Left hindlimb (tissue), 1 donor: ENCODE measurements at regions not wholly inside any gene's neighbourhood (a gene's known extent, or its start where the extent isn't known, plus 50 kb on each side); places are given as distances from the start of the nearest gene placed in this dataset.
"Not testable (repeated sequence)": the region's sequence is repeated elsewhere in the genome, so short reads cannot be mapped to it uniquely, and the experiment has no call there.

Experiments used
- DNase-seq: peaks from one replicate; pipeline ENCODE4 v3.0.0-alpha.2; 2018

DNA sequence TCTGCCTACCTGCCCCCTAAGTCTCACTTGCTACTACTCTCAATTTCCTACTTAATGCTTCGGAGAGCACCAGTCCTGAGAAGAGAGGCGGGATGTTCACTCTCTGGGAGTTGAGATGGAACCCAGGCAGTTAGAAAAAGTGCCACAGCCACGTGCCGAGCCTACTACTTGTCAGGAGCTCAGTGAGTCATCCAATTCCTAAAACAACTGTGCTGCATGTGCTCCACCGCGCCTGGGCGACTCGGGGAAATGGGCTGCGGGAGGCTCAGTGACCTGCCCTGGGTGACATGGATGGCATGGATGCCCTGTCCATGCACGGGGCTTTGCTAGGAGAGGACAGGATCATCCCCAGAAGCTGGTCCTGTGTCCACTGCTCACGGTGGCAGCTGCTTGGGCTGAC lies 2884.2 kb downstream of the RPIA start:
- not testable (repeated sequence) for DNase-seq

GRCh38 chr2:91577406-91577805 lies 2885.9 kb downstream of the RPIA start:
- not testable (repeated sequence) for DNase-seq

DNA sequence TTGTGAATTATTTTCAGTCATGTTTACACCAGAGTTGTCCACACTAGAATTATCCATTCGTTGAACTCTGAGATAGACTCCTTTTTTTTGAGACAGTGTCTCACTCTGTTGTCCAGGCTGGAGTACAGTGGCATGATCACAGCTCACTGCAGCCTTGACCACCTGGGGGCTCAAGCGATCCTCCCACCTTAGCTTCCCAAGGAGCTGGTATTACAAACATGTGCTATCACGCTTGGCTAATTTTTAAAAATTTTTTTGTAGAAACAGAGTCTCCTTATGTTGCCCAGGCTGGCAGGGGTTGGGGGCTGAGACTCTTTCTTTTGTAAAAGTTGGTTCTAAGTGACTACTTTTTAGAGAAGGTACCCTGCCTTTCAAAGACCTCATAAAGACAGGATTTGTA lies 2887.2 kb downstream of the RPIA start:
- DNase-seq = not testable (repeated sequence)

GRCh38 chr2:91579555-91579954 lies 2888.1 kb downstream of the RPIA start:
- DNase-seq = not testable (repeated sequence)

DNA sequence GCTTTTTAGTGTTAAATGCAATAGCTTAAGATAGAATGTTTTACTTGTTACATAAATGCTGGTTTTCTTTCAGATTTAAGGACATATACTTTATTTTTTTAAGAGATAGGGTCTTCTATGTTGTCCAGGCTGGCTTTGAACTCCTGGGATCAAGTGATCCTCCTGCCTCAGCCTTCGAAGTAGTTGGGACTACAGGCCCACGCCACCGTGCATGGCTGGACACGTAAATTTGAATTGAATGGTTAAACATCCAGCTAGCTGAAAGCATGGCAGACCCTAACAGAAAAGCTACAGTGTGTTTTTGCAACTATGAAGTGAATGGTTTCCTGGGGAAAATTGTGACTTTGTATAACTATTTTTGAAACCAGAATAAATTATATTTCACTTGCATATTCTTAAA lies 2888.6 kb downstream of the RPIA start:
- not testable (repeated sequence) for DNase-seq

DNA sequence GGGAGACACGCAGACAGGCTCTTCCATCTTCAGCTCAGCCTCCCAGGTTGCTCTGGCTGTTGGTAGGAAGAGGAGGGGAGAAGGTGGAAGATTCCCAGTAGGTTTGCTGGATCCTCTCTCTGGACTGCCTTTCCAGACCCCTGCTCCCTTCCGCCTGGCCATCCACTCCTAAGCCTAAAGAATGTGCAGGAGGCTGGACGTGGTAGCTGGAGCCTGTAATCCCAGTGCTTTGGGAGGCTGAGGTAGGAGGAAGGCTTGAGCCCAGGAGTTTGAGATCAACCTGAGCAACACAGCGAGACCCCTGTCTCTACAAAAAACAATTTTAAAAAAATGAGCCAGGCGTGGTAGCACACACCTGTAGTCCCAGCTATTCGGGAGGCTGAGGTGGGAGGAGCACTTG lies 2895.6 kb downstream of the RPIA start:
- not testable (repeated sequence) for DNase-seq

DNA sequence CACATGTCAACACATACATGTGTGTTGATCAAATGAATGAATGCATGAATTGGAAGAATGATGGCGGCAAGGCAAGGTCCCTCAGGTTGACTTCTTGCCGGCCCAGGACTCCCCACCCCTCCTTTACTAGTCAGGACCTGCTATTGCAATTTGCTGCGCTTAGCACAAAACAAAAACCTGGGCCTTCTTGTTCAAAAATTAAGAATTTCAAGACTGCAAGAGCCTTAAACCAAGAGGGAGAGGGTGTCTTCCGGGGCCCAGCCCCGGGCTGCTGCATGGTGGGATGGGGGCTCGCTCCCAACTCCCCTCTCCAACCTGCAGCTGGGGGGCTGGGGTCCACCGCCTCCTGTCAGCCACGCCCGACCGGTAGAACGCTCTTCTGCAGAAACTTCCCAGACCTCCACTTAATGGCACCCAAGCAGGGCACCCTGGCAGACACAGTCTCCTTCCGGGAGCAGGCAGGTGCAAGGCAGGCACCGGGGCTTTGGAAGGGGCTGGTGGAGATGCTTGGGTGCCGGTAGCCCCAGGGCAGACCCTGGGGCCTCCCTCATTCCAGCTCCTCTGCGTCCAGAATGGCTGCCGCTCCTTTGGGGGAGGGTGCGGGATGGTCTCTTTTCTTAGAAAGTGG lies 2896.5 kb downstream of the RPIA start:
- not testable (repeated sequence) for DNase-seq

- not testable (repeated sequence) for DNase-seq
Measured at GRCh38 chr2:91588782-91589223, 2897.3 kb downstream of the RPIA start.

DNA sequence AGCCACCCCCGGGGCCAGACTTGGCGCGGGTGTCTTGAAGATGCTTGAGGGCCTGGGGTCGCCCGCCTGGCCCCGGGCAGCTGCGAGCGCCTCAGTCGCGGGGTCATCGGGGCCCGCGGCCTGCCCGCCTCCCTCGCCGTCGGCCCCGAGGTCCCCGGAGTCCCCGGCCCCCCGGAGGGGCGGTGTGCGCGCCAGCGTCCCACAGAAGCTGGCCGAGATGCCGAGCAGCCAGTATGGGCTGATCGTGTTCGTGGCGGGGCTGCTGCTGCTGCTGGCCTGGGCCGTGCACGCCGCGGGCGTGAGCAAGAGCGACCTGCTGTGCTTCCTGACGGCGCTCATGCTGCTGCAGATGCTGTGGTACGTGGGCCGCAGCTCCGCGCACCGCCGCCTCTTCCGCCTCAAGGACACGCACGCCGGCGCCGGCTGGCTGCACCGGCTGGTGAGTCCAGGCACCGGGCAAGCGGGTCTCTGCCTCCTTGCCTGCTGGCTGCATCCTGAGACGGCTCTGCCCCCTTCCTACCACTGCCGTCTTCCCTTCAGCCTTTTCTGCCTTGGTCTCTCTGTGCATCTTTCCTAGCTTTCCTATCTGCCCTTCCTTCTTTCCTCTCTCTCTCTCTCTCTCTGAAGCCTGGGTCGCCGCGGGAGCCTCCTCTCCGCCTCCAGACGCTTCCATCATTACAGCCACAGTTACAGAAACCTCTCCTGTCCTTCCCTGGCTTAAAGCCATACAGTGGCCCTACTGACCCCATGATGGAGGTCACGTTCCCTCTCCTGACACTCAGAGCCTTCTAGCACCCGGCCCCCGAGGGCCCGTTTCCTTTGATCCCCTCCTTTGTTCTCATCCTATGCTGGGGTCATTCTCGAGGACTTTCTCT lies 2898.2 kb downstream of the RPIA start:
- peak; percentile 30 for DNase-seq

DNA sequence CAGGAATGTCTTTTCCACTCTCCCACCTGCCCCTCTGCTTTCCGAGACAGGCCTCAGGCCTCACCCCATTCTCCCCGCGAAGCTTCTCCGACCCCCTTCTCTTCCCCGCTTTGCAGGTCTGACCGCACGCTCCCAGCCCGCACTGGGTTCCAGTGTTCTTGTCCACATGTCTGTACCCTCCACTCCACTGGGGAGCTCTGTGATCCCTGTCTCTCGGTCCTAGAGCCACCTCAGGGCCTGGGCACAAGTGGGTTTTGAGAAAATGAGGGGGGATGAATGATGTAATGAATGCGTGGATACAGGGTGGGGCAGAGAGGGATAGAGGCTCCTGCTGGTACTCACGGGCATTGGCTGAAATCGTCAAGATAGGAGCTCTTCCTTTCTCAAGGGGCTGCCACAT lies 2898.9 kb downstream of the RPIA start:
- not testable (repeated sequence) for DNase-seq

GRCh38 chr2:91591066-91591465 lies 2899.6 kb downstream of the RPIA start:
- not testable (repeated sequence) for DNase-seq

DNA sequence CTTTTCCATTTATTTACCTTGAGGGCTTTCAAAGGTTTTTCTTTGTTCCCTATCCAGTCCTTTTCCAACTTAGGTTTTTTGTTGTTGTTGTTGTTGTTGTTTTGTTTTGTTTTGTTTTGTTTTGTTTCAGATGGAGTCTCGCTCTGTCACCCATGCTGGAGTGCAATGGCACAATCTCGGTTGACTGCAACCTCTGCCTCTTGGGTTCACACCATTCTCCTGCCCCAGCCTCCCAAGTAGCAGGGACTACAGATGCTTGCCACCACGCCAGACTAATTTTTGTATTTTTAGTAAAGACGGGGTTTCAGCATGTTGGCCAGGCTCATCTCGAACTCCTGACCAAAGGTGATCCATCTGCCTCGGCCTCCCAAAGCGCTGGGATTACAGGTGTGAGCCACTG lies 2906.0 kb downstream of the RPIA start:
- DNase-seq = not testable (repeated sequence)

DNA sequence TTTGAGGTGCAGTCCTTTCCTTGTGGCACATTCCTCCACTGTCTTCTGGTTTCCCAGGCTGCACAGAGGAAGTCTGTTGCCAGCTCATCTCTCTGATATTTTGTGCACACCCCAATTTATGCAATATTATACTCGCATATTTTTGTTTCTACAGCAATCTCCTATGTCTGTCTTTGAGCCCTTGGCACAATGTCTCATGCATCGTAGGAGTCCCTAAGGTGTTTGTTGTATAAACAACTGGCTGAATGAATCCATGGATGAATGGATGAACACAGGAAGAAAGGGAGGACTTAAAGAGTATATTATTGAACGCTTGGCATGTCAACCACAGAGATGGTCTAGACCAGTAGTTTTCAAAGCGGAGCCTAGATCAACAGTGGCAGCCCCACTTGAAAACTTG lies 2907.0 kb downstream of the RPIA start:
- DNase-seq = not testable (repeated sequence)

- DNase-seq = not testable (repeated sequence)
Measured at GRCh38 chr2:91599000-91599399, 2907.5 kb downstream of the RPIA start.

- not testable (repeated sequence) for DNase-seq
Measured at GRCh38 chr2:91602860-91603259, 2911.4 kb downstream of the RPIA start.

GRCh38 chr2:91603996-91604395 lies 2912.5 kb downstream of the RPIA start:
- DNase-seq = not testable (repeated sequence)

DNA sequence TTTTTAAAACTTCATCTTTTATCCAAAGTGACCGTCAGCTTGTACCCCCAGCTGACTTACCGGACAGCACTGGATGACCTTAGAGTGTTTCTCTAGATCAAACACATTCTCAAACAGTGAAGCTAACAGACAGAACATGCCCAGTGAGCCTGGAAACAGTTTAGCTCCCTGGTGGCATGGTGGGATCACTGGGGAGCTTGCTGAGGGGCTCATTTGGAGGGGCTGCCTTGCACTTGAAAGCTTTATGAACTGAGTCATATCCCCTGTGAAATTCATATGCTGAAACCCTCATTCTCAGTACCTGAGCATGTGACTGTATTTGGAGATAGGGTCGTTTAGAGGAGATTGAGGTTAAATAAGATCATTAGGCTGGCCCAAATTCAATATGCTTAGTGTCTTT lies 2913.2 kb downstream of the RPIA start:
- DNase-seq = not testable (repeated sequence)

GRCh38 chr2:91623739-91624138 lies 2932.3 kb downstream of the RPIA start:
- DNase-seq = not testable (repeated sequence)

GRCh38 chr2:91628471-91628870 lies 2937.0 kb downstream of the RPIA start:
- DNase-seq = not testable (repeated sequence)

GRCh38 chr2:91657193-91657592 lies 2965.7 kb downstream of the RPIA start:
- DNase-seq = peak; percentile 86

DNA sequence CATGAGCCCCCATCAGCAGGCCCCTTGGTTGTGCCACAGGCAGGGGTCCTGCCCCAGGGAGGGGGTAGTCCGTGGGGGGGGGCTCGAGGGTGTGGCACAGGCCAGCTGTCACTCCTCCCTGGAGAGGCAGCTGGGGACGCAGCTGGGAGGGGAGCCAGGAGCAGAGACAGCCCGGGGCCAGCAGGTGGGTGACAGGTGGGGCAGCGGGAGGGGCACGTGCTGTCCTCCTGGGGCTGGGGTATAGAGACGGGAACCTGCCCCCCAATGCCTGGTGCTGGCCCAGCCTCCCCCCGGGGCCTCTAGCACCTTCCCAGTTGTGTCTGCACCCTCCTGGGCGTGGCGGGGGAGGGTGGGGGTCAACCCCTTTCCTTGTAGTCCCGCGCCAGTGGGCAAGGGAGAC lies 2966.9 kb downstream of the RPIA start:
- DNase-seq = peak; percentile 22

DNA sequence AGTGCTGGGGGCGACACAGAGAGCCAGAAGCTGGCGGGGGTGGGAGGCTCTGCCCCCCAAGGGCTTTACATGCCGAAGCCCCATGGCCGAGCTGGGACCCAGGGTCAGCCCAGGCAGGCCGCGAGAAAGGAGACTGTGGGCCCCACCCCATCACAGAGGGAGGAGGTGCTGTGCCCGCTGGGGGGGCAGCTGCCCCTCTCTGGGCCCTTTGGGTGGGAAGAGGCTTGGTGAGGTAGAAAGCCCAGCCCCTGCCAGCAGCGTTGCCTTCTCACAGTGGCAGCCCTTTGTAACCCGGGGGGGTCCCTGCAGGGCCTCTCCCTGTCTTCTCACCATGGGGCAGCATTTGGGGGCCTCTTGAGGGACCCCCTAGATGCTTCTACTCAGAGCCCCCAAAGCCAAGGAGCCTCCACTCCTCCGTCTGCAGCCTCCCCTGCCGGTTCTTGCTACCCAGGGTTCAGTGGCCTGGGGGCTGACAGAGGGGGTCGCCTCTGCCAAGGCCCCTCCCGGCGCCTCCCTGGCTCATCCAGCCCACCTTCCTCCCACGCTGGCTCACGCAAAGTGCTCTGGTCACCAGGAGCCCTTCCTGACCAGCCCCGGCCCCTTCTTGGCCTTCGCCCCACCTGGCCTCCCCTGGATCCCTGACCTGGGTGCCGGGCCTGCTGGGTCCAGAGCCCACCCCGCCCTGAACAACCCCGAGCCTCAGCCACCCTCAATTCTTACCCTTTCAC lies 2967.9 kb downstream of the RPIA start:
- not testable (repeated sequence) for DNase-seq

DNA sequence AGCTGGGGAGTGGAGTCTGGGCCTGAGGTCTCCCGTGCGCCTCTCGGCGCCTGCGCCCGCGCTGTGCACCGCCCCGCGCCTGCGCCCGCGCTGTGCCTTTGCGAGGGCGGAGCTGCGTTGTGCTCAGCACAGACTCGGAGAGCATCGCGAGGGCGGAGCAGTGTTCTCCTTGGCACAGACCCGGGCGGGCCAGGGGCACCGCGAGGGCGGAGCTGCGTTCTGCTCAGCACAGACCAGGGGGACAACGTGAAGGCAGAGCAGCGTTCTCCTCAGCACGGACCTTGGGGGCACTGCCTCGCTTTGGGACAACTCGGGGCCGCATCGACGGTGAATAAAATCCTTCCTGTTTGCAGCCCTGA lies 2968.4 kb downstream of the RPIA start:
- DNase-seq = peak; percentile 41
